Progenitor cell of endocrine pancreas (in vitro differentiated cells): ENCODE measurements at regions not wholly inside any gene's neighbourhood (a gene's known extent, or its start where the extent isn't known, plus 50 kb on each side); places are given as distances from the start of the nearest gene placed in this dataset.

Experiments used
- DNase-seq: peaks from one replicate; pipeline ENCODE4 v3.0.0; 2021; ENCODE audit warnings: low spot score; ENCODE audit not compliant: unreplicated experiment
- H3K27ac Mint-ChIP-seq: 2 replicates; pipeline ENCODE4 v1.8.0; 2021; ENCODE audit warnings: mild to moderate bottlenecking, moderate library complexity, mixed read lengths
- H3K27me3 Mint-ChIP-seq: 2 replicates; pipeline ENCODE4 v1.8.0; 2021; ENCODE audit warnings: mixed read lengths
- H3K36me3 Mint-ChIP-seq: 2 replicates; pipeline ENCODE4 v1.8.0; 2022; ENCODE audit warnings: mixed read lengths; ENCODE audit not compliant: insufficient read depth
- H3K4me1 Mint-ChIP-seq: 2 replicates; pipeline ENCODE4 v1.8.0; 2021; ENCODE audit warnings: low read depth, mixed read lengths
- H3K4me3 Mint-ChIP-seq: 2 replicates; pipeline ENCODE4 v1.8.0; 2021; ENCODE audit warnings: low read depth, mild to moderate bottlenecking, moderate library complexity, mixed read lengths
- H3K9me3 Mint-ChIP-seq: 2 replicates; pipeline ENCODE4 v1.8.0; 2021; ENCODE audit warnings: low read depth, mixed read lengths
- CTCF ChIP-seq: fragments of 200-600 bp; sonication (generic); IDR thresholded peaks from one replicate; pipeline ENCODE4 v1.5.0; 2021; ENCODE audit warnings: antibody characterized with exemption, mild to moderate bottlenecking; ENCODE audit not compliant: unreplicated experiment

DNA sequence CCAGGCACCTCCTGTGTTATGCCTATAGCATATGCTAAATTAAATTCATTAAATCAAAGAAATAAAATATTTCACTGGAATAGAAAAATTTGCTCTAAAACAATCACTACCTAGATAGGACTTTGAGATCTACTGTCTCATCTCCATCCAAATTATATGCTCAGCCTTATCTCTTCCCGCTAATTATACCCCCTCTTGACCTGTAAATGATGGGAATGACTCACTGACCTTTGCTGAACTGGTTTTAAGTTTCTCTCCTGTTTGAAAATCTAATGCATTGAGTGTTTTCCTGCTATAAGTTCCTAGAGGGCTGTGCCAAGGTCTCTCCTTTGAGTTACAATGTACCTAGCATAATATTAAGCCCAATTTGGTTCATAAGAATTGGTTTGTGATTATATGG is 110.1 kb downstream of the BMP2 start:
- H3K4me1 Mint-ChIP-seq = no peaks in the 10 kb centered on the region
- no peaks in the 10 kb centered on the region for H3K36me3 Mint-ChIP-seq
- peaks cover 29% of the 10 kb centered on the region for H3K27me3 Mint-ChIP-seq
- no peak overlapping the region for H3K27ac Mint-ChIP-seq
- no peak for DNase-seq
- no peak for TF ChIP-seq CTCF
- no peaks in the 10 kb centered on the region for H3K9me3 Mint-ChIP-seq
- H3K4me3 Mint-ChIP-seq = no peak overlapping the region

GRCh38 chr20:6882561-6883291 is 115.2 kb downstream of the BMP2 start:
- H3K27ac Mint-ChIP-seq = no peak overlapping the region
- DNase-seq = no peak
- no peaks in the 10 kb centered on the region for H3K9me3 Mint-ChIP-seq
- peaks cover 19% of the 10 kb centered on the region for H3K27me3 Mint-ChIP-seq
- H3K4me3 Mint-ChIP-seq = no peak overlapping the region
- no peak for TF ChIP-seq CTCF
- H3K36me3 Mint-ChIP-seq = no peaks in the 10 kb centered on the region
- no peaks in the 10 kb centered on the region for H3K4me1 Mint-ChIP-seq

- Mint-ChIP-seq H3K27ac (no peak overlapping the region), H3K36me3 (no peaks in the 10 kb centered on the region), H3K4me3 (no peak overlapping the region), H3K27me3 (peaks cover 19% of the 10 kb centered on the region), H3K9me3 (no peaks in the 10 kb centered on the region), H3K4me1 (no peaks in the 10 kb centered on the region)
- TF ChIP-seq CTCF = no peak
- DNase-seq = no peak
Observed at GRCh38 chr20:6884114-6884513, 116.6 kb downstream of the BMP2 start.

- no peak for DNase-seq
- no peak for TF ChIP-seq CTCF
- no peaks in the 10 kb centered on the region for H3K4me1 Mint-ChIP-seq
Observed at GRCh38 chr20:6886065-6886729, 118.7 kb downstream of the BMP2 start.

GRCh38 chr20:6887966-6888365 is 120.5 kb downstream of the BMP2 start:
- no peaks in the 10 kb centered on the region for H3K36me3 Mint-ChIP-seq
- no peak for TF ChIP-seq CTCF
- H3K4me3 Mint-ChIP-seq = no peak overlapping the region
- H3K27ac Mint-ChIP-seq = no peak overlapping the region
- DNase-seq = no peak
- H3K9me3 Mint-ChIP-seq = no peaks in the 10 kb centered on the region
- H3K4me1 Mint-ChIP-seq = no peaks in the 10 kb centered on the region
- peaks cover 12% of the 10 kb centered on the region for H3K27me3 Mint-ChIP-seq

More at GRCh38 chr20:6886065-6886729, 118.7 kb downstream of the BMP2 start:
- Mint-ChIP-seq H3K9me3 (no peaks in the 10 kb centered on the region), H3K27ac (no peak overlapping the region), H3K36me3 (no peaks in the 10 kb centered on the region), H3K4me3 (no peak overlapping the region), H3K27me3 (peaks cover 19% of the 10 kb centered on the region)
